H1 (cell line): ENCODE measurements at regions not wholly inside any gene's neighbourhood (a gene's known extent, or its start where the extent isn't known, plus 50 kb on each side); places are given as distances from the start of the nearest gene placed in this dataset.

Source experiments
- CTCF ChIA-PET: fragments of 300-600 bp; sonication (Branson Sonifier 250); formaldehyde crosslinking; loops from one replicate; lab custom pipeline; 2021; ENCODE audit not compliant: partially characterized antibody; lab: Charles Lee
- POLR2A ChIA-PET: fragments of 300-600 bp; sonication (Branson Sonifier 250); formaldehyde crosslinking; loops from one replicate; lab custom pipeline; 2021; ENCODE audit warnings: inconsistent platforms; ENCODE audit not compliant: partially characterized antibody; lab: Charles Lee
- DNase-seq, 2 experiments: peaks; one replicate each; pipeline versions ENCODE4 v3.0.0 to v3.0.0-alpha.2; 2010 to 2022; ENCODE audit warnings: low spot score in 2 of 2, low read depth in 1 of 2, mixed read lengths in 1 of 2
- FAIRE-seq: peaks from 2 replicates; lab custom pipeline; 2011; peaks lifted over from hg19 to GRCh38; lab: Jason Lieb, UNC
- H2AFZ ChIP-seq: 2 replicates; pipeline ENCODE4 v1.8.1; 2012; ENCODE audit warnings: low read length, inconsistent platforms
- H2AK5ac ChIP-seq: 2 replicates; pipeline ENCODE4 v1.6.1; 2013; ENCODE audit warnings: low read depth, low read length
- H2BK120ac ChIP-seq: replicated peaks from 2 replicates; pipeline ENCODE3; 2013; ENCODE audit warnings: low read depth, low read length, inconsistent platforms
- H2BK12ac ChIP-seq: 2 replicates; pipeline ENCODE4 v1.6.1; 2013; ENCODE audit warnings: low read depth, low read length
- H2BK15ac ChIP-seq: 2 replicates; pipeline ENCODE4 v1.6.1; 2013; ENCODE audit warnings: low read length
- H2BK20ac ChIP-seq: 2 replicates; pipeline ENCODE4 v1.6.1; 2013; ENCODE audit warnings: low read length
- H2BK5ac ChIP-seq: 2 replicates; pipeline ENCODE4 v1.6.1; 2013; ENCODE audit warnings: low read depth, low read length
- H3K14ac ChIP-seq: 2 replicates; pipeline ENCODE4 v1.6.1; 2013; ENCODE audit warnings: inconsistent platforms; ENCODE audit not compliant: insufficient read length
- H3K18ac ChIP-seq: 2 replicates; pipeline ENCODE4 v1.6.1; 2013; ENCODE audit warnings: low read length; ENCODE audit errors: extremely low read depth
- H3K23ac ChIP-seq: 2 replicates; pipeline ENCODE4 v1.6.1; 2013; ENCODE audit warnings: inconsistent platforms; ENCODE audit not compliant: insufficient read length
- H3K23me2 ChIP-seq: 2 replicates; pipeline ENCODE4 v1.6.1; 2013; ENCODE audit warnings: low read depth, low read length
- H3K27ac ChIP-seq: 2 replicates; pipeline ENCODE4 v1.6.1; 2011; ENCODE audit warnings: low read depth, low read length, inconsistent platforms
- H3K27me3 ChIP-seq, 4 experiments: replicated peaks in 1 of 4; 1 replicate in 1 of 4; 2 replicates in 3 of 4; pipeline versions ENCODE4 v1.6.1 to v1.8.1; 2011 to 2013; ENCODE audit warnings: low read length in 3 of 4, mild to moderate bottlenecking in 3 of 4, inconsistent platforms in 2 of 4, mixed read lengths in 2 of 4, moderate library complexity in 1 of 4; ENCODE audit not compliant: control insufficient read depth in 3 of 4, insufficient read depth in 3 of 4; ENCODE audit errors: extremely low read depth in 1 of 4
- H3K36me3 ChIP-seq, 4 experiments: 2 replicates each; pipeline versions ENCODE4 v1.6.1 to v1.8.1; 2011 to 2013; ENCODE audit warnings: mild to moderate bottlenecking in 4 of 4, low read length in 3 of 4, moderate library complexity in 2 of 4, control low read depth in 1 of 4, inconsistent platforms in 1 of 4; ENCODE audit not compliant: insufficient read depth in 4 of 4, control insufficient read depth in 2 of 4
- H3K4ac ChIP-seq: replicated peaks from 2 replicates; pipeline ENCODE3; 2013; ENCODE audit warnings: low read length, low read depth, mixed read lengths, inconsistent platforms; ENCODE audit not compliant: insufficient read length
- H3K4me1 ChIP-seq, 4 experiments: replicated peaks in 1 of 4; 1 replicate in 1 of 4; 2 replicates in 3 of 4; pipeline versions ENCODE4 v1.6.1 to v1.8.1; 2011 to 2013; ENCODE audit warnings: low read length in 3 of 4, inconsistent platforms in 2 of 4, mixed read lengths in 1 of 4; ENCODE audit not compliant: insufficient read depth in 4 of 4, control insufficient read depth in 3 of 4
- H3K4me2 ChIP-seq, 2 experiments: 2 replicates each; pipeline versions ENCODE4 v1.6.1 to v1.8.1; 2011 to 2013; ENCODE audit warnings: low read depth in 2 of 2, low read length in 2 of 2, control low read depth in 1 of 2, inconsistent platforms in 1 of 2, mild to moderate bottlenecking in 1 of 2; ENCODE audit not compliant: insufficient read depth in 1 of 2
- H3K4me3 ChIP-seq, 4 experiments: fragments of 200-600, 300-600 bp in 1 of 4; sonication (generic), shearing (Covaris generic), sonication (Bioruptor Twin) in 1 of 4; 2 replicates each; pipeline versions ENCODE4 v1.5.1 to v1.8.1; 2011 to 2016; ENCODE audit warnings: low read length in 4 of 4, low read depth in 3 of 4, control low read depth in 2 of 4, inconsistent platforms in 2 of 4, mild to moderate bottlenecking in 2 of 4, mixed read lengths in 1 of 4, moderate library complexity in 1 of 4; ENCODE audit not compliant: insufficient read depth in 2 of 4; ENCODE audit errors: extremely low read depth in 1 of 4
- H3K56ac ChIP-seq: replicated peaks from 2 replicates; pipeline ENCODE3; 2013; ENCODE audit warnings: low read depth, mild to moderate bottlenecking, mixed read lengths, low read length, inconsistent platforms; ENCODE audit not compliant: insufficient read length
- H3K79me1 ChIP-seq: 2 replicates; pipeline ENCODE4 v1.6.1; 2013; ENCODE audit warnings: low read depth, low read length, control low read depth
- H3K79me2 ChIP-seq, 2 experiments: 2 replicates each; pipeline versions ENCODE4 v1.6.1 to v1.8.1; 2012 to 2013; ENCODE audit warnings: low read length in 2 of 2, mild to moderate bottlenecking in 2 of 2, inconsistent platforms in 1 of 2; ENCODE audit not compliant: insufficient read depth in 2 of 2, control insufficient read depth in 1 of 2
- H3K9ac ChIP-seq, 4 experiments: replicated peaks in 1 of 4; 1 replicate in 1 of 4; 2 replicates in 3 of 4; pipeline versions ENCODE4 v1.6.1 to v1.8.1; 2011 to 2013; ENCODE audit warnings: low read depth in 3 of 4, low read length in 3 of 4, control low read depth in 2 of 4, mild to moderate bottlenecking in 2 of 4, moderate library complexity in 2 of 4, inconsistent platforms in 1 of 4; ENCODE audit errors: extremely low read depth in 1 of 4
- H3K9me3 ChIP-seq, 2 experiments: 2 replicates each; pipeline versions ENCODE4 v1.6.1 to v1.8.1; 2012 to 2013; ENCODE audit warnings: mild to moderate bottlenecking in 2 of 2, moderate library complexity in 2 of 2, control low read depth in 1 of 2, inconsistent platforms in 1 of 2, low read depth in 1 of 2, low read length in 1 of 2, mixed read lengths in 1 of 2; ENCODE audit not compliant: insufficient read depth in 2 of 2
- H4K20me1 ChIP-seq, 2 experiments: replicated peaks in 1 of 2; 2 replicates each; pipeline versions ENCODE3 to v1.8.1; 2011 to 2013; ENCODE audit warnings: inconsistent platforms in 2 of 2, low read length in 2 of 2, mild to moderate bottlenecking in 1 of 2; ENCODE audit not compliant: insufficient read depth in 2 of 2, control insufficient read depth in 1 of 2
- H4K5ac ChIP-seq: 2 replicates; pipeline ENCODE4 v1.6.1; 2013; ENCODE audit warnings: low read length, low read depth, mixed read lengths, inconsistent platforms; ENCODE audit not compliant: insufficient read length
- H4K8ac ChIP-seq: 2 replicates; pipeline ENCODE4 v1.8.0; 2013; ENCODE audit warnings: mild to moderate bottlenecking, moderate library complexity, low read length, inconsistent platforms; ENCODE audit not compliant: insufficient read depth; ENCODE audit errors: extremely low read depth
- H4K91ac ChIP-seq: replicated peaks from 2 replicates; pipeline ENCODE3; 2013; ENCODE audit warnings: low read length, mixed read lengths, inconsistent platforms; ENCODE audit not compliant: insufficient read length
- BCL11A ChIP-seq, 2 experiments: IDR thresholded peaks; one replicate each; pipeline ENCODE4 v1.6.1; 2011; ENCODE audit warnings: low read depth in 2 of 2, low read length in 2 of 2, mild to moderate bottlenecking in 2 of 2
- BRCA1 ChIP-seq: IDR thresholded peaks from 2 replicates; pipeline ENCODE4 v1.6.1; 2012; ENCODE audit warnings: low read depth, low read length, improper control_type of control experiment
- CREB1 ChIP-seq: IDR thresholded peaks from 2 replicates; pipeline ENCODE4 v1.6.1; 2012; ENCODE audit warnings: inconsistent platforms
- CTCF ChIP-seq, 3 experiments: IDR thresholded peaks; 1 replicate in 2 of 3; 2 replicates in 1 of 3; pipeline versions ENCODE4 v1.5.1 to v1.6.1; 2011; ENCODE audit warnings: low read length in 3 of 3, mild to moderate bottlenecking in 3 of 3, inconsistent platforms in 2 of 3, low read depth in 1 of 3, moderate library complexity in 1 of 3; ENCODE audit not compliant: insufficient read depth in 1 of 3; ENCODE audit errors: control extremely low read depth in 1 of 3
- EZH2 ChIP-seq: fragments of 200-600 bp; sonication (generic); IDR thresholded peaks from 2 replicates; pipeline ENCODE4 v1.7.1; 2012; ENCODE audit warnings: low read depth, mild to moderate bottlenecking, moderate library complexity, low read length, inconsistent platforms; ENCODE audit not compliant: severe bottlenecking
- KDM5A ChIP-seq: fragments of 200-600 bp; IDR thresholded peaks from 2 replicates; pipeline ENCODE4 v1.7.1; 2012; ENCODE audit warnings: mild to moderate bottlenecking, low read length, inconsistent platforms, mixed read lengths
- MAFK ChIP-seq: IDR thresholded peaks from 2 replicates; pipeline ENCODE4 v1.6.1; 2012; ENCODE audit warnings: low read depth, mild to moderate bottlenecking, improper control_type of control experiment, low read length
- SP2 ChIP-seq: IDR thresholded peaks from 2 replicates; pipeline ENCODE4 v1.6.1; 2012; ENCODE audit warnings: mild to moderate bottlenecking, low read length, inconsistent platforms
- SP4 ChIP-seq: IDR thresholded peaks from 2 replicates; pipeline ENCODE4 v1.6.1; 2012; ENCODE audit warnings: low read length, inconsistent platforms
- SRF ChIP-seq: IDR thresholded peaks from 2 replicates; pipeline ENCODE4 v1.6.1; 2011; ENCODE audit warnings: mild to moderate bottlenecking, low read depth, low read length, moderate library complexity
- USF2 ChIP-seq: IDR thresholded peaks from 2 replicates; pipeline ENCODE4 v1.6.1; 2011; ENCODE audit warnings: low read length, improper control_type of control experiment
- YY1 ChIP-seq: IDR thresholded peaks from 2 replicates; pipeline ENCODE4 v1.6.1; 2011; ENCODE audit warnings: low read depth, mild to moderate bottlenecking, low read length
- WGBS, 2 experiments: shearing (Covaris generic) in 1 of 2; methylation state at CpG; one replicate each; pipeline versions ENCODE4 v1.1.6 to v1.1.7; 2013 to 2015; ENCODE audit warnings: low lambda C conversion rate in 2 of 2, mixed read lengths in 2 of 2, inconsistent platforms in 1 of 2, low coverage in 1 of 2, missing lambda C conversion rate in 1 of 2; ENCODE audit not compliant: insufficient replicate concordance in 2 of 2, insufficient coverage in 1 of 2, insufficient read length in 1 of 2; ENCODE audit errors: extremely low coverage in 1 of 2, missing lambda C conversion rate in 1 of 2; 5-methylcytosine and 5-hydroxymethylcytosine counted together

- H3K9ac ChIP-seq = no peak overlapping the region
- WGBS, 2 experiments = 86% methylated on average over 4 of the region's 5 CpGs; no CpG with 5 or more reads in 1 of the 2 experiments
- H3K27ac ChIP-seq = no peak overlapping the region
- TF ChIP-seq EZH2 (no peak), CREB1 (no peak), KDM5A (no peak), CTCF (IDR thresholded peaks at IDR 0.05; ENCODE audit: control extremely low read depth in 1 of 3, insufficient read depth in 1 of 3, low read depth in 1 of 3, low read length in 3 of 3) (no peak), YY1 (no peak), SRF (no peak), SP2 (no peak), MAFK (no peak), USF2 (no peak), BCL11A (IDR thresholded peaks at IDR 0.05; ENCODE audit: low read depth in 2 of 2, low read length in 2 of 2) (no peak), SP4 (no peak), BRCA1 (no peak)
Observed at GRCh38 chr1:208527156-208527555, 283.0 kb upstream of the PLXNA2 start.

More at GRCh38 chr1:208527156-208527555, 283.0 kb upstream of the PLXNA2 start:
- Histone ChIP-seq H3K36me3 (no peaks in the 10 kb centered on the region), H3K4me1 (peaks cover 0 to 3% (median 0%) of the 10 kb centered on the region in 4 experiments; a peak in 2 of 7 replicates), H2AK5ac (no peak overlapping the region), H3K79me2 (no peaks in the 10 kb centered on the region), H2BK120ac (no peak overlapping the region), H3K9me3 (no peaks in the 10 kb centered on the region), H2AFZ (no peak overlapping the region), H3K14ac (no peak overlapping the region), H3K27me3 (no peaks in the 10 kb centered on the region), H3K23ac (no peak overlapping the region), H2BK5ac (no peak overlapping the region), H3K4ac (no peak overlapping the region), H4K20me1 (no peaks in the 10 kb centered on the region), H2BK20ac (no peak overlapping the region), H3K23me2 (no peaks in the 10 kb centered on the region; the same call in 1 of the 2 replicates), H3K18ac (no peak overlapping the region), H4K5ac (no peak overlapping the region), H3K56ac (no peak overlapping the region), H3K79me1 (no peaks in the 10 kb centered on the region), H2BK15ac (no peak overlapping the region), H4K8ac (no peak overlapping the region), H2BK12ac (no peak overlapping the region), H3K4me3 (no peak overlapping the region), H3K4me2 (no peak overlapping the region), H4K91ac (no peak overlapping the region)
- ChIA-PET CTCF (interaction anchor here (0.6 to 3.3 kb wide), 3 partner anchors 9 to 125 kb away, joined by 3 to 12 read pairs (median 3); no protein-coding TSS in a partner anchor), POLR2A (no interaction called here)
- DNase-seq = peak in 1 of 2 experiments; percentile 11
- FAIRE-seq = no peak
